ENCODE measurements at regions not wholly inside any gene's neighbourhood (a gene's known extent, or its start where the extent isn't known, plus 50 kb on each side); places are given as distances from the start of the nearest gene placed in this dataset.

DNA sequence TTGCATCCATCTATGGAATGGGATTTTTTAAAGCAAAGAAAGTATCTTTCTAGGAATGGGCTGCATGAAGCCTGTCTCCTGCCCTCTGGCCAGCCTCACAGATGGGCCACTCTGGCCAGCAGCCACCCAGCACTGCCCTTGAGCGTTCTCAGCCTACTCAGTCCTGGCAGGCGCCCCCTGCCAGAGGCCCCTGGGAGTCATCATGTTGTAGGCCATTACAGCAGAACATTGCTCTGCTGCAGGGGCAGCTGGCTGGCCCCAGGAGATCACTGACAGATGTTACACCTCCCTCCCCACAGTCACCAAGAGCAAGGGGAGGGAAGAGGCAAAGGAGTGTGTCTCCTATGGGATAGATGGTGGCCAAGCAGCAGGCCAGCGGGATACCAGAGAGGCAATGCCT, 363.7 kb downstream of the NXPE2 start:
- TF ChIP-seq, protein P1, sequence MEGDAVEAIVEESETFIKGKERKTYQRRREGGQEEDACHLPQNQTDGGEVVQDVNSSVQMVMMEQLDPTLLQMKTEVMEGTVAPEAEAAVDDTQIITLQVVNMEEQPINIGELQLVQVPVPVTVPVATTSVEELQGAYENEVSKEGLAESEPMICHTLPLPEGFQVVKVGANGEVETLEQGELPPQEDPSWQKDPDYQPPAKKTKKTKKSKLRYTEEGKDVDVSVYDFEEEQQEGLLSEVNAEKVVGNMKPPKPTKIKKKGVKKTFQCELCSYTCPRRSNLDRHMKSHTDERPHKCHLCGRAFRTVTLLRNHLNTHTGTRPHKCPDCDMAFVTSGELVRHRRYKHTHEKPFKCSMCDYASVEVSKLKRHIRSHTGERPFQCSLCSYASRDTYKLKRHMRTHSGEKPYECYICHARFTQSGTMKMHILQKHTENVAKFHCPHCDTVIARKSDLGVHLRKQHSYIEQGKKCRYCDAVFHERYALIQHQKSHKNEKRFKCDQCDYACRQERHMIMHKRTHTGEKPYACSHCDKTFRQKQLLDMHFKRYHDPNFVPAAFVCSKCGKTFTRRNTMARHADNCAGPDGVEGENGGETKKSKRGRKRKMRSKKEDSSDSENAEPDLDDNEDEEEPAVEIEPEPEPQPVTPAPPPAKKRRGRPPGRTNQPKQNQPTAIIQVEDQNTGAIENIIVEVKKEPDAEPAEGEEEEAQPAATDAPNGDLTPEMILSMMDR (IDR thresholded peaks at IDR 0.05): no peak
- TF ChIP-seq POLR2A (IDR thresholded peaks at IDR 0.05) (no peak), POLR2AphosphoS5 (IDR thresholded peaks at IDR 0.05) (no peak)
